NT2/D1 (cell line): ENCODE measurements at regions not wholly inside any gene's neighbourhood (a gene's known extent, or its start where the extent isn't known, plus 50 kb on each side); places are given as distances from the start of the nearest gene placed in this dataset.

Source experiments
- SUZ12 ChIP-seq: IDR thresholded peaks from 2 replicates; pipeline ENCODE4 v1.6.1; 2011; ENCODE audit not compliant: insufficient read length, insufficient read depth; ENCODE audit errors: extremely low read depth
- YY1 ChIP-seq: IDR thresholded peaks from 2 replicates; pipeline ENCODE4 v1.6.1; 2011; ENCODE audit not compliant: insufficient read length, insufficient read depth
- ZNF274 ChIP-seq: IDR thresholded peaks from 2 replicates; pipeline ENCODE4 v1.6.1; 2011; ENCODE audit warnings: mild to moderate bottlenecking, low read depth, low read length

GRCh38 chr15:69515508-69515907 lies 62.9 kb downstream of the RPLP1 start:
- TF ChIP-seq SUZ12 (no peak), YY1 (no peak), ZNF274 (no peak)
